Neuron (in vitro differentiated cells): ENCODE measurements at regions not wholly inside any gene's neighbourhood (a gene's known extent, or its start where the extent isn't known, plus 50 kb on each side); places are given as distances from the start of the nearest gene placed in this dataset.

Experiments
- H2AFZ ChIP-seq: one replicate; pipeline ENCODE4 v1.6.1; 2013; ENCODE audit warnings: low read depth, mild to moderate bottlenecking, inconsistent platforms, low read length, moderate library complexity
- H3K27me3 ChIP-seq: one replicate; pipeline ENCODE4 v1.6.1; 2013; ENCODE audit warnings: low read length; ENCODE audit not compliant: insufficient read depth
- H3K36me3 ChIP-seq: one replicate; pipeline ENCODE4 v1.6.1; 2013; ENCODE audit warnings: low read length; ENCODE audit not compliant: insufficient read depth
- H3K4me1 ChIP-seq: one replicate; pipeline ENCODE4 v1.6.1; 2013; ENCODE audit warnings: low read length; ENCODE audit not compliant: insufficient read depth
- H3K4me3 ChIP-seq: 2 replicates; pipeline ENCODE4 v1.5.1; 2013; ENCODE audit warnings: mild to moderate bottlenecking, low read length, moderate library complexity
- H3K9me3 ChIP-seq: one replicate; pipeline ENCODE4 v1.6.1; 2013; ENCODE audit warnings: low read length

GRCh38 chr13:70729369-70729768, 621.1 kb upstream of the KLHL1 start:
- Histone ChIP-seq H3K9me3 (no peaks in the 10 kb centered on the region), H2AFZ (no peak overlapping the region), H3K36me3 (no peaks in the 10 kb centered on the region), H3K4me3 (no peak overlapping the region), H3K27me3 (no peaks in the 10 kb centered on the region), H3K4me1 (peaks cover 17% of the 10 kb centered on the region)

- H3K4me1 ChIP-seq, result no peaks in the 10 kb centered on the region
- H3K27me3 ChIP-seq, result no peaks in the 10 kb centered on the region
- H3K36me3 ChIP-seq, result no peaks in the 10 kb centered on the region
- H3K9me3 ChIP-seq, result no peaks in the 10 kb centered on the region
- no peak overlapping the region for H3K4me3 ChIP-seq
- no peak overlapping the region for H2AFZ ChIP-seq
Measured at GRCh38 chr13:70723732-70724131, 615.5 kb upstream of the KLHL1 start.

- Histone ChIP-seq H3K9me3 (peaks cover 3% of the 10 kb centered on the region), H2AFZ (no peak overlapping the region), H3K27me3 (no peaks in the 10 kb centered on the region), H3K36me3 (no peaks in the 10 kb centered on the region), H3K4me1 (no peaks in the 10 kb centered on the region), H3K4me3 (no peak overlapping the region)
Measured at GRCh38 chr13:70720386-70720785, 612.1 kb upstream of the KLHL1 start.

- Histone ChIP-seq H2AFZ (no peak overlapping the region), H3K4me1 (no peaks in the 10 kb centered on the region), H3K27me3 (no peaks in the 10 kb centered on the region), H3K9me3 (peaks cover 3% of the 10 kb centered on the region), H3K36me3 (no peaks in the 10 kb centered on the region), H3K4me3 (no peak overlapping the region)
Measured at GRCh38 chr13:70714993-70715392, 606.7 kb upstream of the KLHL1 start.

- H3K4me3 ChIP-seq, result no peak overlapping the region
- no peaks in the 10 kb centered on the region for H3K27me3 ChIP-seq
- no peaks in the 10 kb centered on the region for H3K9me3 ChIP-seq
- no peaks in the 10 kb centered on the region for H3K4me1 ChIP-seq
- no peak overlapping the region for H2AFZ ChIP-seq
- no peaks in the 10 kb centered on the region for H3K36me3 ChIP-seq
Measured at GRCh38 chr13:70708775-70709174, 600.5 kb upstream of the KLHL1 start.

GRCh38 chr13:70703755-70704154, 595.5 kb upstream of the KLHL1 start:
- Histone ChIP-seq H2AFZ (no peak overlapping the region), H3K36me3 (no peaks in the 10 kb centered on the region), H3K4me3 (no peak overlapping the region), H3K9me3 (no peaks in the 10 kb centered on the region), H3K27me3 (no peaks in the 10 kb centered on the region), H3K4me1 (no peaks in the 10 kb centered on the region)

GRCh38 chr13:70694996-70695715, 586.9 kb upstream of the KLHL1 start:
- H3K36me3 ChIP-seq, result no peaks in the 10 kb centered on the region
- no peak overlapping the region for H2AFZ ChIP-seq

GRCh38 chr13:70668983-70669382, 560.7 kb upstream of the KLHL1 start:
- Histone ChIP-seq H3K36me3 (no peaks in the 10 kb centered on the region), H3K9me3 (no peaks in the 10 kb centered on the region), H3K27me3 (no peaks in the 10 kb centered on the region), H2AFZ (no peak overlapping the region), H3K4me1 (peaks cover 14% of the 10 kb centered on the region), H3K4me3 (no peak overlapping the region)

More at GRCh38 chr13:70694996-70695715, 586.9 kb upstream of the KLHL1 start:
- Histone ChIP-seq H3K4me3 (no peak overlapping the region), H3K4me1 (no peaks in the 10 kb centered on the region), H3K9me3 (no peaks in the 10 kb centered on the region), H3K27me3 (no peaks in the 10 kb centered on the region)

- Histone ChIP-seq H2AFZ (no peak overlapping the region), H3K9me3 (no peaks in the 10 kb centered on the region), H3K4me1 (peaks cover 14% of the 10 kb centered on the region), H3K36me3 (no peaks in the 10 kb centered on the region), H3K4me3 (no peak overlapping the region), H3K27me3 (no peaks in the 10 kb centered on the region)
Measured at GRCh38 chr13:70668293-70668692, 560.0 kb upstream of the KLHL1 start.

GRCh38 chr13:70666883-70667556, 558.8 kb upstream of the KLHL1 start:
- Histone ChIP-seq H3K27me3 (no peaks in the 10 kb centered on the region), H3K4me1 (peaks cover 14% of the 10 kb centered on the region), H2AFZ (no peak overlapping the region), H3K9me3 (no peaks in the 10 kb centered on the region), H3K4me3 (no peak overlapping the region), H3K36me3 (no peaks in the 10 kb centered on the region)

GRCh38 chr13:70662231-70662940, 554.1 kb upstream of the KLHL1 start:
- Histone ChIP-seq H3K4me3 (no peak overlapping the region), H3K9me3 (no peaks in the 10 kb centered on the region), H3K27me3 (no peaks in the 10 kb centered on the region), H3K36me3 (no peaks in the 10 kb centered on the region), H3K4me1 (peaks cover 13% of the 10 kb centered on the region), H2AFZ (no peak overlapping the region)

- Histone ChIP-seq H2AFZ (no peak overlapping the region), H3K9me3 (no peaks in the 10 kb centered on the region), H3K4me1 (no peaks in the 10 kb centered on the region), H3K36me3 (no peaks in the 10 kb centered on the region), H3K27me3 (no peaks in the 10 kb centered on the region), H3K4me3 (no peak overlapping the region)
Measured at GRCh38 chr13:70644052-70644451, 535.8 kb upstream of the KLHL1 start.

GRCh38 chr13:70634893-70635292, 526.6 kb upstream of the KLHL1 start:
- H2AFZ ChIP-seq, result no peak overlapping the region
- no peaks in the 10 kb centered on the region for H3K4me1 ChIP-seq
- H3K9me3 ChIP-seq, result no peaks in the 10 kb centered on the region
- H3K36me3 ChIP-seq, result no peaks in the 10 kb centered on the region
- H3K4me3 ChIP-seq, result no peak overlapping the region
- no peaks in the 10 kb centered on the region for H3K27me3 ChIP-seq
